SK-N-MC (cell line): ENCODE measurements at regions not wholly inside any gene's neighbourhood (a gene's known extent, or its start where the extent isn't known, plus 50 kb on each side); places are given as distances from the start of the nearest gene placed in this dataset.

Experiments
- EZH2 ChIP-seq: fragments of 200-600 bp; sonication (generic); IDR thresholded peaks from one replicate; pipeline ENCODE4 v1.6.1; 2017; ENCODE audit warnings: antibody characterized with exemption
- FOXP2 ChIP-seq: optimal IDR thresholded peaks from 2 replicates; pipeline ENCODE3; 2011; ENCODE audit warnings: mild to moderate bottlenecking, moderate library complexity; ENCODE audit not compliant: insufficient read depth; ENCODE audit errors: extremely low read length, control extremely low read depth
- POLR2AphosphoS5 ChIP-seq: IDR thresholded peaks from 2 replicates; pipeline ENCODE4 v1.6.1; 2012; ENCODE audit warnings: mild to moderate bottlenecking, low read depth, low read length, borderline replicate concordance

GRCh38 chr13:20291037-20291436 lies 58.9 kb upstream of the GJB6 start:
- no peak for TF ChIP-seq EZH2
- TF ChIP-seq POLR2AphosphoS5 = no peak
- TF ChIP-seq FOXP2 = no peak
